ENCODE measurements at regions not wholly inside any gene's neighbourhood (a gene's known extent, or its start where the extent isn't known, plus 50 kb on each side); places are given as distances from the start of the nearest gene placed in this dataset.
"Not testable (repeated sequence)": the region's sequence is repeated elsewhere in the genome, so short reads cannot be mapped to it uniquely, and the experiment has no call there.

DNA sequence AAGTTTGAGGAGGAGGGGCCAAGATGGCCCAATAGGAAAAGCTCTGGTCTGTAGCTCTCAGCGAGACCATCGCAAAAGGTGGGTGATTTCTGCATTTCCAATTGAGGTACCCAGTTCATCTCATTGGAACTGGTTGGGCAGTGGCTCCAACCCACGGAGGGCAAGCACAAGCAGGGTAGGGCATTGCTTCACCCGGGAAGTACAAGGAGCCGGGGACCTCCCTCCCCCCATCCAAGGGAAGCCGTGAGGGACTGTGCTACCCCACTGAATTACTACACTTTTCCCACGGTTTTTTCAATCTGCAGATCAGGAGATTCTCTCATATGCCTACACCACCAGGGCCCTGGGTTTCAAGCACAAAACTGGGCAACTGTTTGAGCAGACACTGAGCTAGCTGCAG lies 58.0 kb upstream of the EFCAB3 start:
- Histone ChIP-seq H3K4me1 (ENCODE audit: control insufficient read depth, insufficient read depth, low read length, poor library complexity, severe bottlenecking) (no peaks in the 10 kb centered on the region), H3K4me3 (ENCODE audit: insufficient read depth, low read depth, low read length, poor library complexity, severe bottlenecking) (no peak overlapping the region), H3K27ac (ENCODE audit: insufficient read depth, low read length, poor library complexity, severe bottlenecking) (no peak overlapping the region), H3K36me3 (ENCODE audit: control insufficient read depth, insufficient read depth, low read length) (no peaks in the 10 kb centered on the region), H3K27me3 (replicated peaks; ENCODE audit: control insufficient read depth, insufficient read depth, low read length, poor library complexity, severe bottlenecking) (no peaks in the 10 kb centered on the region), H3K9me3 (ENCODE audit: control insufficient read depth, low read length) (no peaks in the 10 kb centered on the region)
- no peak for DNase-seq

DNA sequence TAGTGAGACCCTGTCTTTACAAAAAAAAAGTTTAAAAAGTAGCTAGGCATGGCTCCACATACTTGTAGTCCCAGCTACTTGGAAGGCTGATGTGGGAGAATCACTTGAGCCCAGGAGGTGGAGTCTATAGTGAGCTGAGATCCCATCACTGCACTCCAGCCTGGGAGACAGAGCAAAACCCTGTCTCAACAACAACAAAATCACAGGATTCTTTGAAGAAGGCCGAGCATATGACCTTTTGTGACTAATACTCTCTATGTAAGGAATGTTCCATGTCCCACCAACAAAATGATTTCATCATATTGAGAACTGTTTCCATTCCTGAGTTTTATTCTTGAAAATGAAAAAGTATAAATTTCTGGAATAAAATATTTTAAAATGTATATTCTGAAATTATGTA lies 58.9 kb upstream of the EFCAB3 start:
- Histone ChIP-seq H3K36me3 (ENCODE audit: control insufficient read depth, insufficient read depth, low read length) (no peaks in the 10 kb centered on the region), H3K27me3 (replicated peaks; ENCODE audit: control insufficient read depth, insufficient read depth, low read length, poor library complexity, severe bottlenecking) (no peaks in the 10 kb centered on the region), H3K4me3 (ENCODE audit: insufficient read depth, low read depth, low read length, poor library complexity, severe bottlenecking) (no peak overlapping the region), H3K4me1 (ENCODE audit: control insufficient read depth, insufficient read depth, low read length, poor library complexity, severe bottlenecking) (no peaks in the 10 kb centered on the region), H3K9me3 (ENCODE audit: control insufficient read depth, low read length) (no peaks in the 10 kb centered on the region), H3K27ac (ENCODE audit: insufficient read depth, low read length, poor library complexity, severe bottlenecking) (no peak overlapping the region)
- DNase-seq, result no peak

DNA sequence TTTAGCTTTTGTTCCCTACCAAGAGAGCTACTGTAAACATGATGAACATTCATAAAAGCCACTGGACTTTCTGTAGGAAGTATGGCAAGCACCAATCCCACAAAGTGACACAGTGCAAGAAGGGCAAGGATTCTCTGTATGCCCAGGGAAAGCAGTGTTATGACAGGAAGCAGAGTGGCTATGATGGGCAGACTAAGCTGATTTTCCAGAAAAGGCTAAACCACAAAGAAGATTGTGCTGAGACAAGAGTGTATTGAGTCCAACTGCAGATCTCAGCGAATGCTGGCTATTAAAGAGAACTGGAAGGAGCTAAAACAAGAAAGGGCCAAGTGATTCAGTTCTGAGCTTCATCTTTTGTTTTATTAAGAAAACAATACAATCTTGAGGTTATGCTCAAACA lies 60.5 kb upstream of the EFCAB3 start:
- Histone ChIP-seq H3K4me3 (ENCODE audit: insufficient read depth, low read depth, low read length, poor library complexity, severe bottlenecking) (no peak overlapping the region), H3K4me1 (ENCODE audit: control insufficient read depth, insufficient read depth, low read length, poor library complexity, severe bottlenecking) (no peaks in the 10 kb centered on the region), H3K9me3 (ENCODE audit: control insufficient read depth, low read length) (no peaks in the 10 kb centered on the region), H3K36me3 (ENCODE audit: control insufficient read depth, insufficient read depth, low read length) (no peaks in the 10 kb centered on the region), H3K27me3 (replicated peaks; ENCODE audit: control insufficient read depth, insufficient read depth, low read length, poor library complexity, severe bottlenecking) (no peaks in the 10 kb centered on the region), H3K27ac (ENCODE audit: insufficient read depth, low read length, poor library complexity, severe bottlenecking) (no peak overlapping the region)
- DNase-seq, result no peak

DNA sequence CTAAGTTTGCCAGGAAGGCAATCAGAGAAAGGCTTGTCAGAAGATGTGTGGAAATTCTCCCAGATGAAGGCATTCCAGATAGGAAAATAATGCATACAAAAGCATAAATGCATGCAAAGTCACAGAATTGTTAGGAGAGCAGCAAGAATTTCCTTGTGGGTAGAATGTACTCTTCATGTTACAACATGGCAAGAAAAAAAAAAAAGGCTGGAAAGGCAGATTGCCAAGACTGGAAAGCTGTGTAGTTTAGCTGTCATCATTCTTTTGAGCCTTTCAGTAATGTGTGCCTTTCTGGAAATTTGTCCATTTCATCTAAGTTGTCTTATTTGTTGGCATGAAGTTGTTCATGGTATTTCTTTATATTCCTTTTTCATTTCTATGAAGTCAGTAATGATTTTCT lies 71.0 kb upstream of the EFCAB3 start:
- no peak overlapping the region for H3K4me3 ChIP-seq (ENCODE audit: insufficient read depth, low read depth, low read length, poor library complexity, severe bottlenecking)
- no peaks in the 10 kb centered on the region for H3K4me1 ChIP-seq (ENCODE audit: control insufficient read depth, insufficient read depth, low read length, poor library complexity, severe bottlenecking)
- no peak for DNase-seq
- H3K36me3 ChIP-seq (ENCODE audit: control insufficient read depth, insufficient read depth, low read length), result no peaks in the 10 kb centered on the region
- no peaks in the 10 kb centered on the region for H3K9me3 ChIP-seq (ENCODE audit: control insufficient read depth, low read length)
- no peak overlapping the region for H3K27ac ChIP-seq (ENCODE audit: insufficient read depth, low read length, poor library complexity, severe bottlenecking)
- no peaks in the 10 kb centered on the region for H3K27me3 ChIP-seq (replicated peaks; ENCODE audit: control insufficient read depth, insufficient read depth, low read length, poor library complexity, severe bottlenecking)

DNA sequence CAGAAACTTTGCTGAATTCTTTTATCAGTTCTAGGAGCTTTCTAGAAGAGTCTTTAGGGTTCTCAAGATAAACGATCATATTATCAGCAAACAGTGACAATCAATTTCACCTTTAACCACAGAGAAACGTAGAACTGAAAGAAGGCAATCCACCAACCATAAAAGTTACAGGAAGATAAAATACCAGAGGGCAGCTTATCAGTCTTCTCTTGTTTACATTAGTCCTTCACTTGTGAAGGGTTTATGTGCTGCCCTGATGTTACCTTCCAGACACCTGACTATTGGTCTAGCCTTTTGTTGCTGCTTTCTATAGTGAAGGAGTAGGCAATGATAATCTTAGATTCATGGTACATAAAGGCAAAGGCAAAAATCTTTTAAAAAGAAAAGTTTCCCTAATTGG lies 73.2 kb upstream of the EFCAB3 start:
- H3K4me3 ChIP-seq (ENCODE audit: insufficient read depth, low read depth, low read length, poor library complexity, severe bottlenecking), result no peak overlapping the region

DNA sequence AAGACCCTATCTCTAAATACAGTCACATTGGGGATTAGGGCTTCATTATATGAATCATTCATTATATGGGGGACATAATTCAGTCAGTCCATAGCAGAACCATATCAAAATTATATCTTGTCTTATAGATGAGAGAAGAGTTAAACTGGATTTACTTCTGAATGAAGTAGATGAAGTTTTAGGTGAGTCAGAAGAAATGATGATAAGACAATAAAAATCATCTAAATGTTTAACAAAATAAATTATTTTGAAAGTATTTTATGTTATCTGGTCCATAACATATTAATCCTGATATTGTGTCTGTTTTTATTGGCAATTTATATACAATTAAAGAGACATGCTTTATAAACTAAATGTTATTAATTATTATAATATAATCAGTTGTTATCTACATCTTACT lies 76.9 kb upstream of the EFCAB3 start:
- no peak for DNase-seq
- Histone ChIP-seq H3K27ac (ENCODE audit: insufficient read depth, low read length, poor library complexity, severe bottlenecking) (no peak overlapping the region), H3K4me3 (ENCODE audit: insufficient read depth, low read depth, low read length, poor library complexity, severe bottlenecking) (no peak overlapping the region), H3K4me1 (ENCODE audit: control insufficient read depth, insufficient read depth, low read length, poor library complexity, severe bottlenecking) (no peaks in the 10 kb centered on the region), H3K27me3 (replicated peaks; ENCODE audit: control insufficient read depth, insufficient read depth, low read length, poor library complexity, severe bottlenecking) (no peaks in the 10 kb centered on the region), H3K36me3 (ENCODE audit: control insufficient read depth, insufficient read depth, low read length) (no peaks in the 10 kb centered on the region), H3K9me3 (ENCODE audit: control insufficient read depth, low read length) (no peaks in the 10 kb centered on the region)

More for the DNA sequence above, 73.2 kb upstream of the EFCAB3 start:
- no peak for DNase-seq
- Histone ChIP-seq H3K27ac (ENCODE audit: insufficient read depth, low read length, poor library complexity, severe bottlenecking) (no peak overlapping the region), H3K36me3 (ENCODE audit: control insufficient read depth, insufficient read depth, low read length) (no peaks in the 10 kb centered on the region), H3K4me1 (ENCODE audit: control insufficient read depth, insufficient read depth, low read length, poor library complexity, severe bottlenecking) (no peaks in the 10 kb centered on the region), H3K9me3 (ENCODE audit: control insufficient read depth, low read length) (no peaks in the 10 kb centered on the region), H3K27me3 (replicated peaks; ENCODE audit: control insufficient read depth, insufficient read depth, low read length, poor library complexity, severe bottlenecking) (no peaks in the 10 kb centered on the region)

DNA sequence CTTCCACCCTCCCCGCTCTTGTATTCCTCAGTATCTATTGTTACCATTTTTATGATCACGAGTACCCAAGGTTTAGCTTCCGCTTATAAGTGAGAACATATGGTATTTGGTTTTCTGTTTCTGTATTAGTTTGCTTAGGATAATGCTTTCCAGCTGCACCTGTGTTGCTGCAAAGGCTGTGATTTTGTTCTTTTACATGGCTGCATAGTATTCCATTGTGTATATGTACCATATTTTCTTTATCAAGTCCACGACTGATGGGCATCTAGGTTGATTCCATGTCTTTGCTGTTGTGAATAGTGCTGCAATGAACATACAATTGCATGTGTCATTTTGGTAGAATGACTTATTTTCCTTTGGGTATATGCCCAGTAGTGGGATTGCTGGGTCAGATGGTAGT lies 79.7 kb upstream of the EFCAB3 start:
- Histone ChIP-seq H3K4me1 (ENCODE audit: control insufficient read depth, insufficient read depth, low read length, poor library complexity, severe bottlenecking) (no peaks in the 10 kb centered on the region), H3K27ac (ENCODE audit: insufficient read depth, low read length, poor library complexity, severe bottlenecking) (no peak overlapping the region), H3K36me3 (ENCODE audit: control insufficient read depth, insufficient read depth, low read length) (no peaks in the 10 kb centered on the region), H3K9me3 (ENCODE audit: control insufficient read depth, low read length) (no peaks in the 10 kb centered on the region), H3K27me3 (replicated peaks; ENCODE audit: control insufficient read depth, insufficient read depth, low read length, poor library complexity, severe bottlenecking) (no peaks in the 10 kb centered on the region), H3K4me3 (ENCODE audit: insufficient read depth, low read depth, low read length, poor library complexity, severe bottlenecking) (no peak overlapping the region)
- no peak for DNase-seq

DNA sequence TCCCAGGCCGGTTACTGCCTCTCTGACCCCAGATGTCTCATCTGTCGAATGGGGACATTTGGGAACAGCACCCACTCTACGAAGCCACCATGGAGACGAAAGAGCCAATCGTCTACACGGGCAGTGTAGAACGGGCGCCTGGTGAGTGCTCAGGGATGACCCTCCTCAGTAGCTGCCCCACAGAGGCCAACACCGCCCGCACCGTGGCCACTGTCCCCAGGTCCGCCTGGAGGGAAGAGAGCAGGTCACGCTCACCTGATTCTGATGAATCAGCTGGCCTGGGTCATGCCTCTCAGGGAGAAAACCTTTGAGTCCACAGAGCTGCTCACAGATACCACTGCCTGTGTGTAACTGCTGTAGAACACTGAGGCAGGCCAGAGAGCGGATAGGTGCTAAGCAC lies 105.1 kb upstream of the EFCAB3 start:
- H3K4me3 ChIP-seq (ENCODE audit: insufficient read depth, low read depth, low read length, poor library complexity, severe bottlenecking); H3K36me3 ChIP-seq (ENCODE audit: control insufficient read depth, insufficient read depth, low read length); DNase-seq; H3K9me3 ChIP-seq (ENCODE audit: control insufficient read depth, low read length); H3K4me1 ChIP-seq (ENCODE audit: control insufficient read depth, insufficient read depth, low read length, poor library complexity, severe bottlenecking); H3K27me3 ChIP-seq (replicated peaks; ENCODE audit: control insufficient read depth, insufficient read depth, low read length, poor library complexity, severe bottlenecking); H3K27ac ChIP-seq (ENCODE audit: insufficient read depth, low read length, poor library complexity, severe bottlenecking): not testable (repeated sequence)

DNA sequence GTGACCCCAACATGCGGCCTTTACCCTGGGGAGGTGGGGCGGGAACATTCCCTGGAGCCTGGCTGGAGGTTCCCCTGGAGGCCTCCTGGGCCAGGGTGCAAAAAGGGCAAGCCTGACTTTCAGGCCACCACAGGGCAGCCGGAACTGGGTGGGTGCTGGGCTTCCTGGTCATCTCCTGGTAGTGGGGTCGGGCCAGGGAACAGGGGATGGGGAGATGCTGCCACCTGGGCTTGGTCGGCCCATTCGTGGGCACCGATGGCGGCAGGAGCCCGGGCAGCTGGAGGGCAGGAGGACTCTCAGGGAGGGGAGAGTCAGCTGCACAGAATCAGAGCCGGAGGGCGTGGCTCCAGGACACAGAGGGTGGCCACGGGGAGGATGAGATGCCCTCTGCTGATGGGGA lies 112.0 kb upstream of the EFCAB3 start:
- H3K4me3 ChIP-seq (ENCODE audit: insufficient read depth, low read depth, low read length, poor library complexity, severe bottlenecking); H3K9me3 ChIP-seq (ENCODE audit: control insufficient read depth, low read length); DNase-seq; H3K27me3 ChIP-seq (replicated peaks; ENCODE audit: control insufficient read depth, insufficient read depth, low read length, poor library complexity, severe bottlenecking); H3K4me1 ChIP-seq (ENCODE audit: control insufficient read depth, insufficient read depth, low read length, poor library complexity, severe bottlenecking); H3K27ac ChIP-seq (ENCODE audit: insufficient read depth, low read length, poor library complexity, severe bottlenecking); H3K36me3 ChIP-seq (ENCODE audit: control insufficient read depth, insufficient read depth, low read length): not testable (repeated sequence)

DNA sequence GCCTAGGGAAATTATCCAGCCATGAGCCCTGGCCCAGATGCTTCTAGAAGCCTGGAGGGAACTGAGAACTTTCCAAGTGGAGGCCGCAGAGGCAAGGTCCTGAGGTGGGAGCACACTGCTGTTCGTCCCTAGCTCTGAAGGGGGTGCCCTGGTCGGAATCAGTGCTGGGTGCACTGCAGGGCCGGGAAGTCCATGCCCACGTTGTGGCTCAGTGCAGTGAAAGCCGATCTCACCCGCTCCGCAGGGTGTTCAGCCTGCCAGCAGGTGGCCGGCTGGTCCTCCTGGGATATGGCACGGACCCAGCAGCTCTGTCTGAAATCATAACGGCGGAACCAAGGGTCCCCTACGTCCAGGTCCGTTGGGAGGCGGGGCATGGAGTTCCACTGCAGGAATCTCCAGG lies 115.4 kb upstream of the EFCAB3 start:
- H3K4me3 ChIP-seq (ENCODE audit: insufficient read depth, low read depth, low read length, poor library complexity, severe bottlenecking); H3K27me3 ChIP-seq (replicated peaks; ENCODE audit: control insufficient read depth, insufficient read depth, low read length, poor library complexity, severe bottlenecking); DNase-seq; H3K27ac ChIP-seq (ENCODE audit: insufficient read depth, low read length, poor library complexity, severe bottlenecking); H3K9me3 ChIP-seq (ENCODE audit: control insufficient read depth, low read length); H3K4me1 ChIP-seq (ENCODE audit: control insufficient read depth, insufficient read depth, low read length, poor library complexity, severe bottlenecking); H3K36me3 ChIP-seq (ENCODE audit: control insufficient read depth, insufficient read depth, low read length): not testable (repeated sequence)

DNA sequence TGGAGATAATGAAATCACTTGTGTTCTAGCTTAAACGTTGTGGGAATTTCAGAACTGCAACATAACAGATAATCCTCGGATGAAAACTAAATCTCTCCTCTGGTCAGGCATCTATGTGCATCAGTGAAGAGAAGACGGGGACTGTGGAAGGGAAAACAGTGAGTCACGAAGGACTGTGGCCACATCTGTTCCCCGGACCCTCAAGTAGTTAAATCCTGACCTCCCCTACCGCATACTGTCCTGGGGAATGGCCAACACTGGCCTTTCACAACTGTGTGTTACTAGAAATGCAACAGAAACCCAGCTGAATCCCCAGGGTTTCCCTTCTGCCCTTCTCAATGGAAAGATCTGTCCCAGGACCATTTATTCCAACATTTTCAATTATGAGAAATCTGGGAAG lies 124.6 kb upstream of the EFCAB3 start:
- not testable (repeated sequence) for DNase-seq; H3K36me3 ChIP-seq (ENCODE audit: control insufficient read depth, insufficient read depth, low read length); H3K4me1 ChIP-seq (ENCODE audit: control insufficient read depth, insufficient read depth, low read length, poor library complexity, severe bottlenecking); H3K9me3 ChIP-seq (ENCODE audit: control insufficient read depth, low read length); H3K4me3 ChIP-seq (ENCODE audit: insufficient read depth, low read depth, low read length, poor library complexity, severe bottlenecking); H3K27me3 ChIP-seq (replicated peaks; ENCODE audit: control insufficient read depth, insufficient read depth, low read length, poor library complexity, severe bottlenecking); H3K27ac ChIP-seq (ENCODE audit: insufficient read depth, low read length, poor library complexity, severe bottlenecking)
